ENCODE measurements at regions not wholly inside any gene's neighbourhood (a gene's known extent, or its start where the extent isn't known, plus 50 kb on each side); places are given as distances from the start of the nearest gene placed in this dataset.

GRCh38 chr10:8407501-8408021, 353.1 kb downstream of the GATA3 start:
- TF ChIP-seq CTCF (conservative IDR thresholded peaks at IDR 0.05) (no peak), EZH2 (IDR thresholded peaks at IDR 0.05; ENCODE audit: low read depth) (no peak)
